IPS DF 4.7 (cell line): ENCODE measurements at regions not wholly inside any gene's neighbourhood (a gene's known extent, or its start where the extent isn't known, plus 50 kb on each side); places are given as distances from the start of the nearest gene placed in this dataset.

Experiments used
- DNase-seq: peaks from one replicate; pipeline ENCODE4 v3.0.0-alpha.2; 2013; ENCODE audit warnings: low spot score; ENCODE audit errors: extremely low read depth

DNA sequence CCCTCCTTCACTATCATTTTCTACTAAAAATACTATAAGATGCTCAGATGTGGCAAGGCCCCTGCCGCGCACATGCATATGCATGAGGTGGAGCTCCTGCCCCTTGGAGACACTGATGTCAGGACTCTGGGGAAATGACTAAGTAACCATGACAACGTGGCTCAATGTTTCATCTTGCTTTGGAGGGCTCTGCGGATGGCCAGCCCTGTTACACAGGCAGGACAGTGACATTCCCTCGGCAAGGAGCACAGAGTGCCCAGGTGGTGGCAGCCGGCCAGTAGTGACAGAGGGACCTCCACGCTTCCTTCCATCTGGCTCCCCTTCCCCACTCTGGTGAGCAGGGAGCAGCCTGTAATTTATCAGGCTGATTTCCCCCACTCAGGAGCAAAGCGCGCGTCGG, 364.1 kb downstream of the SS18 start:
- DNase-seq = no peak

GRCh38 chr18:25725501-25725900, 364.9 kb downstream of the SS18 start:
- no peak for DNase-seq

GRCh38 chr18:25724997-25725396, 365.4 kb downstream of the SS18 start:
- DNase-seq = no peak

DNA sequence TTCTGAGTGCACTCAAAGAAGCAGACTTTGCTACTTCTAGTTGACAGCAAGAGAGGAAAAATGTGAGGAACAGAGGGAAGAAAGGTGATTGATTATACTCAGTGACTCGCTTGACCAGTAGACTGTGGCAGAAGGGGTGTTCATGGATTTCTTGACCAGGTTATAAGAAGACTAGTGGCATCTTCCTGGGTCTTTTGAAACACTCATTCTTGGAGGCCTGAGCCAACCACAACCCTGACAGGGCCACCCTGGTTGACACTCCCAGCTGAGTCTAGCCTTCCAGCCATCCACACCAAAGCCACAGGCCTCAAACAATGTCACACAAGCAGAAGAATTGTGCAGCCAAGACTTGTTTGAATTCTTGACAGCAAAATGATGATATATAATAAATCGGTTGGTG, 366.3 kb downstream of the SS18 start:
- no peak for DNase-seq

DNA sequence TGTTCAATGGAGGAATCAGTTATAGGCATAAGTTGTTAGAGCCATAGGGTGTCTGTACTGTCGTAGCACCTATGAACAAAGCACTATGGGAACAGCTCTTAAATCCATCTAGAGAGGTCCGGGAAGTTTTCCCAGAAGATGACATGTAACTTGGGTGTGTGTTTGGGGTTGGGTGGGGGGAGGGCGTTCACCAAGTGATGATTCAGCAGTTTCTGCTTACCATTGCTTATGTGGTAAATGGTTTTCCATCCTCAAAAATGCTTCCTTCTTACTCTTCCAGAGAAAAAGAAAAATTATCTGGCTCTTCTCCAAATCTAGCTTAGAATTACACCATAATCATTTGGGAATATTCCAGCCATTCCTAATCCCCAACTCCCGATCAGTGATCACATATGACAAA, 361.1 kb upstream of the ZNF521 start:
- DNase-seq = no peak

DNA sequence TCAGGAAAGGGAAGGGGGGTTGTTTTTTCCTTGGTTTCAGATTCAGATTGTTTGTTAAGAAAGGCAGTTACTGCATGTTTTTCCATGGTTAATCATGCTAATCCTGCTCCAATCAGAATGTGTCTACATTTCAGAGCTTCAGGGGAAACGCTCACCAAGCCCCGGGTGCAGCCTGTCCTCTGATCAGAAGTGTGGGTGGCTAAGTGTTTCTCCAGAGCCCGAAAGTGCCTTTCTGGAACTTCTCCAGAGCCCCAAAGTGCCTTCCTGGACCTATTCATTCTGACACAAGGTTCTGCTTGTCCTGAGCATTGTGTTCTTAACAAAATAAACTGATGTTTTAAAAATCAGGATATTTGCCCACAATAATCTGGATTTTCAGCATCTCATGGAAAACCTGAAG, 359.0 kb upstream of the ZNF521 start:
- no peak for DNase-seq

- no peak for DNase-seq
Measured at GRCh38 chr18:25705650-25706049, 353.7 kb upstream of the ZNF521 start.

DNA sequence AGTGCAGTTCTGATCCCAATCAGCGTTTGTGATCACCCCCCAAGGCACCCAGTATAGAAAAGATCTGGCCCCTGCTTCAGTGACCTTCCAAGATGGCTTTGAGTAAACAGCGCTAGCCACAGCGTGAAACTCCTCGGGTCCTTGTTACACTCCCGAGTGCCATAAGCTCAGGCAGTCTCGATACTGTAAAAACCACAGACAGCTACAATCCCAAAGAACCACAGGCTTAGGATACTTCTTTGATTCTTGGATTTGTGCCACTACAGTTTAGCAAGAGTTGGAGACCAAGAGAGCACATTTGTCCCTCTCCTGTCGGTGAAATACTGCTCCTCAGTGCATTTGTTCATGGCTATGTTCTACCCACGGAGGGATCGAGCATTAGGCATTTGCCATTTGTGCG, 352.5 kb upstream of the ZNF521 start:
- no peak for DNase-seq

GRCh38 chr18:25704071-25704470, 352.1 kb upstream of the ZNF521 start:
- no peak for DNase-seq

DNA sequence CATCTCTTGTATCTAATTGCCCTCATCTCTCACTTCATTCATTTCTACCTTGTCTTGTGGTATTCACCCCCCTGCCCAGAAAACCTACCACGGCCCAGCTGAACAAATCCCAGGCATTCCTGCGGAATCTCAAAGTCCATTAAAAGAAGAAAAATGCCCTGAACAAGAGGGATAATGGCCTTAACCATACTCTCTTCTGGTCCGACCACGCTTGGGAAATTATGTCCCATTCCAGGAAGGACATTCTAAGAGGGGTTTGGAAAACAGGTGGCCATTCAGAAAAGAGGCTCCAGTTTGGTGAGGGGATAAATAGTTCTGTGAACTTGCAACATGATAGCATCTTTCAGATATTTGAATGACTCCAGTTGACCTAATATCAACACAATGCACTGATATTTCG, 349.9 kb upstream of the ZNF521 start:
- DNase-seq = no peak

GRCh38 chr18:25686960-25687500, 335.1 kb upstream of the ZNF521 start:
- DNase-seq = no peak

GRCh38 chr18:25685088-25685487, 333.1 kb upstream of the ZNF521 start:
- no peak for DNase-seq

DNA sequence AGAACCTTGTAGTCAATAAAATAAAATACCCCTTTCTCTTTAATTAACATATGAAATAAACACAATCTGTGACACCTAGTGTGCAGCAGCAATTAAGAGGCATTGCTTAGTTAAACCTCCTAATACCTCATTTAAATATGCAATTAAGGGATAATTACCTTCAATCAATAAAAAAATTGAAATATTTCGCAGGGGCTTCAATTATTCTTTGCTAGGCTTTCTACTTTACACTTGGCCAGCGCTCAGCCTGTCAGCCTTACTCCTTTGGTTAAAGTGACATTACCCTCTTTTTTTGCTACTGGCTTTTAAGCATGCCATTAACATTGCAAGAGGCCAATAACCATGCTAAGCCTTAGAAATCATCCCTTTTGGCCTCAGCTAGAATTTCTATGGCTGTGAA, 327.5 kb upstream of the ZNF521 start:
- DNase-seq = no peak

DNA sequence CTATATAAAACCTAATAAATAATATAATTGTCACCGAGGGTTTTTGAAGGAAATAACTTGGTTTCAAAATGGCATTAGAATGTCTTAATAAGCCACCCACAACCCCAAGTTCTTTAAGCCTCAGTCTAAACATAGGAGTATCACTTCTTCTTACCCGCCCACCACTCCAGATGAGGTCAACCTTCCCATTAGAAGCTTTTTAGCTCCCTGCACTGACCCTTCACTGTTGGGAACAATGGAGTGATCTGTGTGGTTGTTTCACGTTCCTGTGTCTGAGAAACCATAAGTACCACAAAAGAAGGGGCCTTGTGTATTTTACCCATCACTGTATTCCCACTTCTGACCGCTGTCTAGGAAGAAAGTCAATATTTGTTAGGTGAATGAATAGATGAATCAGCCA, 326.3 kb upstream of the ZNF521 start:
- DNase-seq = no peak

- peak; percentile 72 for DNase-seq
Measured at GRCh38 chr18:25675123-25675850, 323.3 kb upstream of the ZNF521 start.

DNA sequence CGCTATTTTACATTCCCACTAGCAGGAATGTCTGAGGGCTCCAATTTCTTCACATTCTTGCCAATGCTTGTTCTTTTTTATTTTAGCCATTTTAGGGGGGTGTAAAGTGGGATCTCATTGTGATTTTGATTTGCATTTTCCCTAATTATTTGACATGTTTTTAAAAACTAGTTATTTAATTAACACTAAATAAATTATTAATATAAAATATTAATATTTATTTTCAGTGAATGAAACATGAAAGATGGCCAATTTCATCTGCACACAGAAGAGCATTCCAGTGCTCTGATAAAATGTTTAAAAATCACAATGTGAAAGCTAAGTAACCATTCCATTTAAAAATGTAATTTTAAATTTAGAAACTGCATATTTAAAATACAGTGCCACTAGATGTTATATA, 322.2 kb upstream of the ZNF521 start:
- DNase-seq = no peak

DNA sequence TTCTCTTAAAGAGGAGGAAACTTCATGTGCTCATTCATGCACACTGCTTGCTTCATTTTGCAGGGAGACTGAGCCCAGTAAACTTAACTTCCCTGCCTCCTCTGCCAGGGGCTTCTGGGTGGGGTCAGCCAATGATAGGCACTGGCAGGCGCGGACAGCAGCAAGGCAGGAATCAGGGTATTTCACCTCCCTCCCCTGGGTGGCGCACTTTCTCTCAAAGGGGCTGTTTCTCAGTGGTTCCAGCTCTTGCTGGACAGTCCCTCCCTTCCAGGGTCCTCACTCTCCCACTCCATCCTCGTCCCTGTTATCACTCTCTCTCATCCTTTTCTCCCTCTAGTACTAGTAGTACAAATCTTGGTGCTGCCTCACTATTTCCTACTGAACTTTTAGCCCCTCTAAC, 320.5 kb upstream of the ZNF521 start:
- DNase-seq = peak; percentile 56

DNA sequence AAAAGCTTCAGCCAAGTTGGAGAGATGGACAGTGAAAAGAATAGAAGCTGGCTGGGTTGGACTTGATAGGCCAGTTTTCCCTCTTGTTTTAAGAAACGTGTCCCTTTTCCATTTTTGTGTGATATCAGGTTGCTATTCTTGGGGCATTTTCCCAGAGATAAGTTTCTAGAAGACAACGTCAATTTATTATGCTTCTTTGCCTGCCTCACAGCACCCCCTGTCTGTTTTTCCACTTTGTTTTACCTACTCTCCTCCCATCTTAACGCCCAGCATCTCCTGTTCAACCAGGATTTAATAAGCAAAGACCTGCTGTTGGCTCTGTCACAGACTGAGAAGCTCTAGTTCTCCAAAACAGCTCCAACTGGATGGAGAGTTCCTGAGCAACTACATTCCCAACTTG, 317.8 kb upstream of the ZNF521 start:
- DNase-seq = no peak

- DNase-seq = no peak
Measured at GRCh38 chr18:25662272-25662671, 310.3 kb upstream of the ZNF521 start.

GRCh38 chr18:25661831-25662230, 309.9 kb upstream of the ZNF521 start:
- DNase-seq = no peak

DNA sequence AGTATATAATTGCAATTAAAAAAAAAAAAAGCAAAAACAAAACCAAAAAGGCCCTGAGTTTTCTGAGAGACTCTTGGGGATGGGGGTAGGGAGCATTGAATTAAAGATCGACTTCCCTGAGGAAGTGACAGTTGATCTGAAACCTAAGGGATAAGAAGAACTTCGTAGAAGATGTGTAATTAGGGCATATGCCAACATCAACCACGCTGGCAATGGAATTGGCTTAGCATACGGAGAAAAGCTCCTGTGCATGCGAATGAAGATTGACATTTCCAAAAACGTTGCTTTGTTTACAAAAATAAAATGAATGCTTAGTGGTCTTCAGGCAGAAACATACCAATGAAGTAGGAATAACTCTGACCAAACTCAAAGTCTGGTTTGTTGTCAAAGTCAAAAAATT, 307.6 kb upstream of the ZNF521 start:
- no peak for DNase-seq

- DNase-seq = no peak
Measured at GRCh38 chr18:25658476-25658875, 306.5 kb upstream of the ZNF521 start.

- no peak for DNase-seq
Measured at GRCh38 chr18:25651553-25651952, 299.6 kb upstream of the ZNF521 start.
